HCT116 (cell line): ENCODE measurements at regions not wholly inside any gene's neighbourhood (a gene's known extent, or its start where the extent isn't known, plus 50 kb on each side); places are given as distances from the start of the nearest gene placed in this dataset.

Experiments used
- ATAC-seq: fragments of 200-7000 bp; cut with Tn5 transposase; 2 replicates; pipeline ENCODE4 v1.9.1; 2020; ENCODE audit warnings: mild to moderate bottlenecking, moderate library complexity
- BruUV-seq: library from RNA; stranded (reverse); fragments of 400-500 nt; replicated peaks from 2 replicates; lab custom pipeline; 2021; lab: Mats Ljungman, UMichigan
- CTCF ChIA-PET: fragments of 300-600 bp; sonication (Branson Sonifier 250); formaldehyde crosslinking; loops from one replicate; lab custom pipeline; 2021; ENCODE audit warnings: antibody characterized with exemption; lab: Charles Lee
- POLR2A ChIA-PET: fragments of 300-600, 350-600 bp; sonication (Branson Sonifier 250); formaldehyde crosslinking; loops from one replicate; lab custom pipeline; 2021; ENCODE audit warnings: antibody characterized with exemption; lab: Charles Lee
- RAD21 ChIA-PET, 2 experiments: fragments of 300-600 bp; sonication (Branson Sonifier 250); formaldehyde crosslinking; loops; one replicate each; lab custom pipeline; 2023; ENCODE audit warnings: low total read pairs in 2 of 2; ENCODE audit not compliant: uncharacterized antibody in 2 of 2, unreplicated experiment in 2 of 2, low non-redundant PET in 1 of 2; lab: Charles Lee
- DNase-seq: peaks from one replicate; pipeline ENCODE4 v3.0.0-alpha.2; 2010; ENCODE audit warnings: low read depth, low spot score
- H2AFZ ChIP-seq: fragments of 200-600 bp; shearing (Covaris generic), sonication (generic); 2 replicates; pipeline ENCODE4 v1.6.1; 2017; ENCODE audit warnings: low read depth, mixed run types, mixed read lengths, antibody characterized with exemption, low read length; ENCODE audit not compliant: poor library complexity, severe bottlenecking
- H3K27ac ChIP-seq: 2 replicates; pipeline ENCODE4 v1.5.1; 2012; ENCODE audit warnings: low read depth, low read length
- H3K27me3 ChIP-seq: fragments of 200-600 bp; sonication (generic); 2 replicates; pipeline ENCODE4 v1.6.1; 2016; ENCODE audit warnings: mixed run types, low read length, mixed read lengths; ENCODE audit not compliant: insufficient read depth
- H3K36me3 ChIP-seq, 2 experiments: fragments of 200-500 bp in 1 of 2; fragments of 200-600 bp in 1 of 2; sonication (Bioruptor generic) in 1 of 2; sonication (generic) in 1 of 2; 2 replicates each; pipeline versions ENCODE4 v1.5.1 to v1.6.1; 2014 to 2016; ENCODE audit warnings: low read length in 2 of 2, inconsistent platforms in 1 of 2, mixed read lengths in 1 of 2, mixed run types in 1 of 2; ENCODE audit not compliant: insufficient read depth in 2 of 2, control insufficient read depth in 1 of 2
- H3K4me1 ChIP-seq, 2 experiments: fragments of 200-600 bp in 1 of 2; sonication (generic) in 1 of 2; 2 replicates each; pipeline versions ENCODE4 v1.5.1 to v1.6.1; 2012 to 2017; ENCODE audit warnings: low read length in 2 of 2, inconsistent platforms in 1 of 2, mild to moderate bottlenecking in 1 of 2, mixed read lengths in 1 of 2, mixed run types in 1 of 2, moderate library complexity in 1 of 2; ENCODE audit not compliant: insufficient read depth in 2 of 2, control insufficient read depth in 1 of 2
- H3K4me2 ChIP-seq: fragments of 200-600 bp; sonication (generic); 2 replicates; pipeline ENCODE4 v1.6.1; 2017; ENCODE audit warnings: mixed run types, low read length, mixed read lengths
- H3K4me3 ChIP-seq, 2 experiments: fragments of 200-600 bp in 1 of 2; sonication (generic) in 1 of 2; replicated peaks in 1 of 2; 2 replicates each; pipeline ENCODE4 v1.5.1; 2011 to 2016; ENCODE audit warnings: low read length in 2 of 2, control low read depth in 1 of 2, low read depth in 1 of 2, mild to moderate bottlenecking in 1 of 2, mixed read lengths in 1 of 2, mixed run types in 1 of 2
- H3K79me2 ChIP-seq: fragments of 200-600 bp; sonication (generic); 2 replicates; pipeline ENCODE4 v1.6.1; 2017; ENCODE audit warnings: mild to moderate bottlenecking, mixed run types, low read length, moderate library complexity, mixed read lengths; ENCODE audit not compliant: insufficient read depth
- H3K9ac ChIP-seq: fragments of 200-600 bp; sonication (generic); 2 replicates; pipeline ENCODE4 v1.6.1; 2016; ENCODE audit warnings: low read length, mixed read lengths
- H3K9me2 ChIP-seq: fragments of 200-600 bp; sonication (generic), shearing (Covaris generic); 2 replicates; pipeline ENCODE4 v1.6.1; 2017; ENCODE audit warnings: mixed run types, mild to moderate bottlenecking, moderate library complexity; ENCODE audit not compliant: insufficient read depth
- H3K9me3 ChIP-seq, 2 experiments: fragments of 200-500 bp in 1 of 2; fragments of 200-600 bp in 1 of 2; sonication (Bioruptor generic) in 1 of 2; sonication (generic) in 1 of 2; 2 replicates each; pipeline ENCODE4 v1.6.1; 2014 to 2017; ENCODE audit warnings: low read length in 2 of 2, mixed read lengths in 2 of 2, inconsistent platforms in 1 of 2, low read depth in 1 of 2, mild to moderate bottlenecking in 1 of 2, mixed run types in 1 of 2, moderate library complexity in 1 of 2; ENCODE audit not compliant: control insufficient read depth in 1 of 2, insufficient read depth in 1 of 2
- H4K20me1 ChIP-seq: fragments of 200-600 bp; sonication (generic), shearing (Covaris generic); 2 replicates; pipeline ENCODE4 v1.6.1; 2017; ENCODE audit warnings: mixed run types, mild to moderate bottlenecking, moderate library complexity; ENCODE audit not compliant: insufficient read depth
- CBX3 ChIP-seq: IDR thresholded peaks from 2 replicates; pipeline ENCODE4 v1.6.1; 2012; ENCODE audit warnings: low read depth
- CEBPB ChIP-seq: IDR thresholded peaks from 2 replicates; pipeline ENCODE4 v1.6.1; 2012; ENCODE audit warnings: low read depth
- CTCF ChIP-seq, 3 experiments: fragments of 200-600 bp in 1 of 3; sonication (generic) in 1 of 3; IDR thresholded peaks in 2 of 3; conservative IDR thresholded peaks in 1 of 3; 2 replicates each; pipeline ENCODE4 v1.5.1; 2012 to 2017; ENCODE audit warnings: low read depth in 2 of 3, low read length in 2 of 3, antibody characterized with exemption in 1 of 3, borderline replicate concordance in 1 of 3, control low read depth in 1 of 3, mild to moderate bottlenecking in 1 of 3, mixed read lengths in 1 of 3, mixed run types in 1 of 3, moderate library complexity in 1 of 3; ENCODE audit not compliant: insufficient read depth in 1 of 3
- EGR1 ChIP-seq: IDR thresholded peaks from 2 replicates; pipeline ENCODE4 v1.6.1; 2012; ENCODE audit warnings: low read depth
- ELF1 ChIP-seq: IDR thresholded peaks from 2 replicates; pipeline ENCODE4 v1.6.1; 2012; ENCODE audit warnings: low read depth, borderline replicate concordance
- EZH2 ChIP-seq: fragments of 200-600 bp; sonication (generic); IDR thresholded peaks from 2 replicates; pipeline ENCODE4 v1.6.1; 2017; ENCODE audit warnings: antibody characterized with exemption, mixed run types
- EZH2phosphoT487 ChIP-seq: fragments of 200-600 bp; IDR thresholded peaks from 2 replicates; pipeline ENCODE4 v1.6.1; 2018; ENCODE audit warnings: antibody characterized with exemption, borderline replicate concordance
- FOSL1 ChIP-seq: IDR thresholded peaks from 2 replicates; pipeline ENCODE4 v1.6.1; 2012; ENCODE audit warnings: low read depth
- MAX ChIP-seq: IDR thresholded peaks from 2 replicates; pipeline ENCODE4 v1.6.1; 2012
- POLR2A ChIP-seq: IDR thresholded peaks from 2 replicates; pipeline ENCODE4 v1.7.0; 2011; ENCODE audit warnings: borderline replicate concordance; ENCODE audit not compliant: insufficient read depth, insufficient read length; ENCODE audit errors: extremely low read depth
- POLR2AphosphoS5 ChIP-seq: IDR thresholded peaks from 2 replicates; pipeline ENCODE4 v1.6.1; 2011; ENCODE audit warnings: mild to moderate bottlenecking, low read depth, low read length, moderate library complexity
- RAD21 ChIP-seq: IDR thresholded peaks from 2 replicates; pipeline ENCODE4 v1.6.1; 2012; ENCODE audit warnings: low read depth, mild to moderate bottlenecking
- SRF ChIP-seq: IDR thresholded peaks from 2 replicates; pipeline ENCODE4 v1.6.1; 2012; ENCODE audit warnings: low read depth
- TCF7L2 ChIP-seq: IDR thresholded peaks from 2 replicates; pipeline ENCODE4 v1.7.0; 2011; ENCODE audit warnings: borderline replicate concordance, inconsistent platforms; ENCODE audit not compliant: insufficient read depth, insufficient read length; ENCODE audit errors: extremely low read depth
- YY1 ChIP-seq: IDR thresholded peaks from 2 replicates; pipeline ENCODE4 v1.6.1; 2011; ENCODE audit warnings: low read length, low read depth, moderate library complexity, mild to moderate bottlenecking; ENCODE audit not compliant: insufficient replicate concordance; ENCODE audit errors: extremely low read depth
- ZBTB33 ChIP-seq: IDR thresholded peaks from 2 replicates; pipeline ENCODE4 v1.6.1; 2011; ENCODE audit warnings: mild to moderate bottlenecking, low read length, moderate library complexity; ENCODE audit not compliant: insufficient replicate concordance; ENCODE audit errors: extremely low read depth
- ZFX ChIP-seq: fragments of 450-650 bp; IDR thresholded peaks from 2 replicates; pipeline ENCODE4 v1.6.1; 2017
- intact Hi-C: fragments of 100-400 bp; cut with micrococcal nuclease; formaldehyde crosslinking; loops from 2 replicates; pipeline ENCODE4 v1.10.0; 2022

GRCh38 chr14:29223947-29224346 is 457.4 kb downstream of the FOXG1 start (continued):
- no peak for TF ChIP-seq POLR2AphosphoS5
- TF ChIP-seq ELF1 = no peak
- TF ChIP-seq TCF7L2 = no peak
- TF ChIP-seq RAD21 = no peak
- TF ChIP-seq CEBPB = no peak
- no peak for TF ChIP-seq FOSL1

- no peak overlapping the region for H3K4me3 ChIP-seq
- ATAC-seq (no peak), DNase-seq (no peak)
- RAD21 ChIA-PET = no interaction called here
- POLR2A ChIA-PET = no interaction called here
- no peak overlapping the region for H3K9ac ChIP-seq
- no TSS peak for BruUV-seq
- no peaks in the 10 kb centered on the region for H3K79me2 ChIP-seq
- no peak for TF ChIP-seq CTCF (IDR thresholded peaks at IDR 0.05 in 2 of 3, conservative IDR thresholded peaks at IDR 0.05 in 1 of 3; ENCODE audit: borderline replicate concordance in 1 of 3, insufficient read depth in 1 of 3, low read depth in 2 of 3, low read length in 2 of 3)
- TF ChIP-seq EZH2phosphoT487 = no peak
- no peak for TF ChIP-seq MAX
- no peak for TF ChIP-seq EGR1
- no peak for TF ChIP-seq RAD21
- no peak for TF ChIP-seq EZH2
- TF ChIP-seq YY1 = no peak
- no peak for TF ChIP-seq SRF
- no peak for TF ChIP-seq ZBTB33
- TF ChIP-seq ZFX = no peak
- TF ChIP-seq POLR2A = no peak
- no peak for TF ChIP-seq POLR2AphosphoS5
- no peak for TF ChIP-seq CBX3
- no peak for TF ChIP-seq CEBPB
- H3K27ac ChIP-seq = no peak overlapping the region
- H4K20me1 ChIP-seq = no peaks in the 10 kb centered on the region; the same call in 1 of the 2 replicates
- no peaks in the 10 kb centered on the region for H3K36me3 ChIP-seq
- no peaks in the 10 kb centered on the region for H3K27me3 ChIP-seq
- intact Hi-C loops = no loop called here
- no peak overlapping the region for H3K4me2 ChIP-seq
- no peak overlapping the region for H2AFZ ChIP-seq
- H3K9me3 ChIP-seq = peaks cover 8 to 26% of the 10 kb centered on the region in 2 experiments; a peak in 2 of 4 replicates
- no peaks in the 10 kb centered on the region for H3K9me2 ChIP-seq
- no peaks in the 10 kb centered on the region for H3K4me1 ChIP-seq
- CTCF ChIA-PET = no interaction called here
Observed at GRCh38 chr14:29227631-29228030, 461.0 kb downstream of the FOXG1 start.
